ENCODE measurements at regions not wholly inside any gene's neighbourhood (a gene's known extent, or its start where the extent isn't known, plus 50 kb on each side); places are given as distances from the start of the nearest gene placed in this dataset.

- Histone ChIP-seq H3K36me3 (no peaks in the 10 kb centered on the region), H3K27ac (no peak overlapping the region), H3K9me3 (no peaks in the 10 kb centered on the region), H3K4me3 (no peak overlapping the region), H3K4me1 (no peaks in the 10 kb centered on the region), H3K27me3 (no peaks in the 10 kb centered on the region)
- intact Hi-C loops (cut with DNase I), result loop anchor here in 8 of 10 donors (5.0 to 10.0 kb wide), 7 partner anchors 273 to 757 kb away; no protein-coding TSS in a partner anchor
- DNase-seq (no peak), ATAC-seq (no peak)
- 62 to 82% (median 75%) methylated on average over 3 of the region's 3 CpGs for WGBS, 4 donors
- no peak for TF ChIP-seq POLR2A (IDR thresholded peaks at IDR 0.05)
- no peak for TF ChIP-seq CTCF (IDR thresholded peaks at IDR 0.05)
Measured at GRCh38 chr20:18908109-18908508, 94.5 kb downstream of the SCP2D1 start.

- Histone ChIP-seq H3K4me3 (no peak overlapping the region), H3K27me3 (no peaks in the 10 kb centered on the region), H3K27ac (no peak overlapping the region), H3K9me3 (no peaks in the 10 kb centered on the region), H3K4me1 (no peaks in the 10 kb centered on the region), H3K36me3 (no peaks in the 10 kb centered on the region)
- ATAC-seq (no peak), DNase-seq (no peak)
- TF ChIP-seq CTCF (IDR thresholded peaks at IDR 0.05) (no peak), POLR2A (IDR thresholded peaks at IDR 0.05) (no peak)
- intact Hi-C loops (cut with DNase I), result loop anchor here in 8 of 10 donors (5.0 to 10.0 kb wide), 7 partner anchors 274 to 756 kb away; no protein-coding TSS in a partner anchor
Measured at GRCh38 chr20:18909254-18909653, 95.7 kb downstream of the SCP2D1 start.

- no peak for ATAC-seq
- no peak for DNase-seq
- Histone ChIP-seq H3K9me3 (no peaks in the 10 kb centered on the region), H3K36me3 (no peaks in the 10 kb centered on the region), H3K4me1 (no peaks in the 10 kb centered on the region), H3K4me3 (no peak overlapping the region), H3K27ac (no peak overlapping the region), H3K27me3 (no peaks in the 10 kb centered on the region)
- intact Hi-C loops (cut with DNase I), result loop anchor here in 2 of 10 donors (10.0 kb wide), 2 partner anchors 291 to 671 kb away; no protein-coding TSS in a partner anchor
- WGBS, 4 donors, result 61 to 63% (median 63%) methylated on average over 1 of the region's 1 CpG
- TF ChIP-seq CTCF (IDR thresholded peaks at IDR 0.05) (no peak), POLR2A (IDR thresholded peaks at IDR 0.05) (no peak)
Measured at GRCh38 chr20:18913701-18914100, 100.1 kb downstream of the SCP2D1 start.

GRCh38 chr20:18914796-18915195 is 101.2 kb downstream of the SCP2D1 start:
- no peaks in the 10 kb centered on the region for H3K9me3 ChIP-seq
- H3K27ac ChIP-seq, result no peak overlapping the region
- intact Hi-C loops (cut with DNase I), result loop anchor here in 2 of 10 donors (10.0 kb wide), 2 partner anchors 290 to 670 kb away; no protein-coding TSS in a partner anchor
- 57 to 70% (median 67%) methylated on average over 2 of the region's 2 CpGs for WGBS, 4 donors
- no peaks in the 10 kb centered on the region for H3K36me3 ChIP-seq
- H3K4me1 ChIP-seq, result no peaks in the 10 kb centered on the region
- DNase-seq (no peak), ATAC-seq (no peak)
- H3K4me3 ChIP-seq, result no peak overlapping the region
- no peaks in the 10 kb centered on the region for H3K27me3 ChIP-seq
- TF ChIP-seq CTCF (IDR thresholded peaks at IDR 0.05) (no peak), POLR2A (IDR thresholded peaks at IDR 0.05) (no peak)

All from heart left ventricle (tissue), 16 donors.